DMS79 treated with DMSO at 0.1 percent for 48 hours (cell line): ENCODE measurements at regions not wholly inside any gene's neighbourhood (a gene's known extent, or its start where the extent isn't known, plus 50 kb on each side); places are given as distances from the start of the nearest gene placed in this dataset.

Experiments
- DNase-seq: peaks from one replicate; lab custom pipeline; 2025; lab: John Stamatoyannopoulos, UW

DNA sequence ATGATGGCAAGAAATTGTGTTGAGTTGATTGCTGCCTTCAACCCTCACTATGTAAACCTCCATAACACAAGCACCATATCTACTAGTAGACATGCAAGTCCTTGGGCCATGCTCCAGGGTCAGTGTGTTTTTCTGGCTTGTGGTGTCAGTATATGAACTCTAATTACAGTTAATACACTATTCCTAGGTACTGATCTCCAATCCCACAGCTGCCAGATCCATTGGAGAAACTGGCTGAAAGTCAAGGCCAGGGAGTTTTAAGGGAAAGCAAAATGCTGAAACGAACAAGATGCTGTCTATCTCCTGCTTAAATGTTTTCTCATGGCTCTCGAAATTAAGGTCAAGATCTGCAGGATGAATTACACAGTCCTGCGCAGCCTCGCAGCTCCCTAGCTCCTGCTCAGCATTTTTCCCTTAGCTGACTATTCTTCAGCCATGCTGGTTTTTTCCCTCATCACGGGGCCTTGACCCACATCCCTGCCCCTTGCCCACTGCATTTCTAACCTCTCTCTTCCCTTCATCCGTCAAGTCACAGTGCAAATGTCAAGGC is 425.0 kb upstream of the ADAMTS9 start:
- no peak for DNase-seq

DNA sequence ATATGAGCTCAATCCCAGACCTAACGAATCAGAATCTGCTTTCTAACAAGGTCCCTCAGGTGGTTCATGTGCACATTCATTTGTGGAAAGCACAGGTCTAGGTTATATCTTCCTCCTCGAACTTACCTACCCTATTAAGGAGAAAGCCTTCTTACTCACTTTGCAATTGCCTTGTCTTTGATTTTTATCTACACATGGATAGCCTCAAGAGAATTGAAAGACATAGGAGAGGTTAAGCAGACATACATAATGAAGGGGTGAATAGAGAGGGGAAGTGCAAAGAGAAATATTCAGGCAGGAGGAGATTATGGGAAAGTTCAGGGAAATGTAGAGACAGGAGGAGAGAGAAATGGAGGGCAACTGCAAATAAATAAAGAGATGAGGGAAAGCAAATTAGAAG is 422.9 kb upstream of the ADAMTS9 start:
- DNase-seq, result no peak

DNA sequence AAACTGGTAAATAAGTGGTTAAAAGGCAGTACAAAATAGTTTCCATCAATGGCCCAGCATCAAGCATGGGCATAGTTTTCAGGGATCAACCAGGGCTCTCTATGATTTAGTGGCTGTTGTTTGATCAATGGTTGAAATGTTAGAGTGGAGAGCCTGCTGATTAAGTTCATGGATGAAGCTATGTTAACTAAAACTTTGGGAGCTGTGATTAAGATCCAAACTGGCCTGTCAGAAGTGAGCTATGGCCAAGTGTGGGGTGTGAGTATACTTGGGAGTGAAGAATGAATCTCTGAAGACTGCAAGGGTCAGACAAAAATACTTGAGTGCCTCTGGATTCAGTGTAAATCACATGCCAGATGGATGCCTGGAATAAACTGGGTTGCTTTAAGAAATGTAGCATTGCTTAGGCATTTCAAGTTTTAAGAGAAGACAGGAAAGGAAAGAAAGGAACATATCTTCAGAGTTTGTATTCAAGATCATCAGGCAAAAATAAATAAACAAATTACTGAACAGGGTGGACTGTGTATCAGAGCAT is 422.2 kb upstream of the ADAMTS9 start:
- no peak for DNase-seq

GRCh38 chr3:65107174-65107573 is 419.4 kb upstream of the ADAMTS9 start:
- DNase-seq, result no peak

GRCh38 chr3:65101450-65101849 is 413.6 kb upstream of the ADAMTS9 start:
- DNase-seq, result no peak

GRCh38 chr3:65098400-65098799 is 410.6 kb upstream of the ADAMTS9 start:
- no peak for DNase-seq

GRCh38 chr3:65096110-65096745 is 408.4 kb upstream of the ADAMTS9 start:
- DNase-seq, result no peak

DNA sequence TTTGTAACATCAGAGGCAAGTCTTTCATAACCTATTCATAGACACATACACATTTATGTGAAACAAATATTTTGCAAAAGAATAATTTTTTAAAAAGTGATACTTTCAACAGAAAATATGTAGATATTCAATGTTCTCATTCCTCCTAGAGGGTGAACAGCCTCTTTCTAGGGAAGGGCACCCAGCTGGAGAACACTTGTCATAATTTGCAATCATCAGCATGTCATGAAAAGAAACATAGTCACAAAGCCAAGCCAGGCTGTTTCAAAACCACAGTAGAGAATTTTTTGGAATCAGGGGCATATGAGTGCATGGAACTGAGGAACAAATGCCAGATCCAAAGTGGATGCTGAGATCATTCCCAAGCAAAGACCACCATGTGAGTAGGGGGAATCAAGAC is 406.9 kb upstream of the ADAMTS9 start:
- no peak for DNase-seq

- DNase-seq, result no peak
Observed at GRCh38 chr3:65093641-65094040, 405.8 kb upstream of the ADAMTS9 start.

GRCh38 chr3:65091565-65091964 is 403.8 kb upstream of the ADAMTS9 start:
- no peak for DNase-seq

- no peak for DNase-seq
Observed at GRCh38 chr3:65083240-65083639, 395.4 kb upstream of the ADAMTS9 start.

DNA sequence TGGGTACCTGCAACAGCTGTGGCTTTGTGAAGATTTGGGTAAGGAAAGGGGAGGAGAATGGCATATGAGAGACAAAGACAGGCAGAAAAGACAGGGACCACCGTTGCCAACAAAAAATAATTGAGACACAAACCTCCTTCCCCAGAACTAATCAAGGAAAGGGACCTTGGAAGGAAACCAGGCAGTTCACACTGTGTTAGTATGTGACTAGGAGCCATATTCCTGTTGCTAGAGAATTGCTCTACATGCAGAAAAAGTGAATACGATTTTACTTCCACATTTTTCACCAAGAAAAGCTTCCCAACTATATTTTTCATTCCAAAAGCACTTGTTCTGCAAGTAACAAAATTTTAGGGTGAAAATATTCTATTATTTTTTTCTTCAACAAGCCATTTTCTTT is 393.7 kb upstream of the ADAMTS9 start:
- no peak for DNase-seq

DNA sequence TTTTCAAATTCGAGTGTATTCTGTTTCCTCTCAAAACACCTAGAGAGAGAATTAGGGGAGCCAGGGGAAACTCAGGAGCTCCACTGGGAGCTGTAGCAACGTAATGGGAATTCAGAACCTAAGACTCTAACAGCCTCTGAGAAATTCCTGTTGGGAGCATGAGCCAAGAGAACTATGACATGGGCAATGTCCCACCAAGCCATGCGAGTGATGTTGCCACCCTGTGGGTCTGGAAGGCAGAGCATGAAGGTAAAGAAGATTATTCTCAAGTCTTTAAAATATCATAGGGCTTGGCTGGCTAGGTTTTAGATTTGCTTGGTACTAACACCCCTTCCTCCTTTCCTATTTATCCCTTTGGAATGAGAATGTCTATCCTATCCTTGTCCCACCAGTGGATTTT is 392.6 kb upstream of the ADAMTS9 start:
- DNase-seq, result no peak

DNA sequence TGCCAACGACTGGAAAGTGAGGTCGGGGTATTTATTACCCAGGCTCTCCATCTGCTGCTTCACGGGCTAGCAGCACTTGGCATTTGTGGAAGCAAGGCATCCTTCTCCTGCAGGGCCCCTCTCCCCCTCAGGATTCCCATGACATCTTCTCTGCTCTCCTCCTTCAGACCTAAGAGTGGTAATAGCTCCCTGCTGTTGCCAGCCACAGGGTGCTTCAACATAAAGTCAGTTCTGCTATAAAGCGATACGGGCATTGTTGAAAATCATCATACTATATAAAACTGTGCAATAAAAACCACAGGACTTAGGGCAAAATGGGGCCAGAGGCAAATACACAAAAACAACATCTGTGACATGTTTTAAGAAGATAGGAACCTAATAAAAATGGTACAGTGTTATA is 391.8 kb upstream of the ADAMTS9 start:
- DNase-seq, result no peak

- no peak for DNase-seq
Observed at GRCh38 chr3:65078748-65079147, 390.9 kb upstream of the ADAMTS9 start.

DNA sequence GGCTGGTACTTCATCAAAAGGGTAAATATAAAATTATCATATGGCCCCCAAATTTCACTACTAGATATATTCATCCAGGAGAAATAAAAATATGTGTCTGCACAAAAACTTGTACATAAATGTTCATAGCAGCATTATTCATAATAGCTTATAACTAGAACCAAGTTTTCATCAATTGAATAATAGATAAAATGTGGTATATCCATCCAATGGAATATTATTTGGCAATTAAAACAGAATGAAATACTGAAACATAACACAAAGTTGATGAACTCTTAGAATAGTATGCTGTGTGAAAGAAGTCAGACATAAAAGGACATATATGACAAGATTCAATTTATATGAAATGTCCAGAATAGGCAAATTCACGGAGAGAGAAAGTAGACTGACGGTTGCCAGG is 389.3 kb upstream of the ADAMTS9 start:
- DNase-seq, result no peak

GRCh38 chr3:65070968-65071367 is 383.2 kb upstream of the ADAMTS9 start:
- DNase-seq, result no peak

DNA sequence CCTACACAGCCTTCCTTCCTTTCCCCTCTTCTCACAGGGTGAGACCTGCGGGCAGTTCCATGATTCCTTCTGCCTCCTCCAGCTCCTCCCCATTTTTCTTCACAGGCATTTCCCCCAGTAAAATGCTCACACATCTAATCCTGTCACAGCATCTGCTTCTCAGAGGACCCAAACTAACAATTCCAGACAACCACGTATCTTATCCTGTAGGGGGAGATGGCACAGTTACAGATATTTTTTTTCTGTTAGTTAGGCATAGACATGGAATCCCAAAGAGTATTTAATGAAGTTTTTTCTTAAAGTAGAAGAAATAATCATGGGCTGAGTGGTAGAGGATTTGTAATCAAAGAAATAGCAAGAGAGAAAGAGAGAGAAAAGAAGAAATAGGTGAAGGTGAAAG is 373.1 kb upstream of the ADAMTS9 start:
- no peak for DNase-seq

DNA sequence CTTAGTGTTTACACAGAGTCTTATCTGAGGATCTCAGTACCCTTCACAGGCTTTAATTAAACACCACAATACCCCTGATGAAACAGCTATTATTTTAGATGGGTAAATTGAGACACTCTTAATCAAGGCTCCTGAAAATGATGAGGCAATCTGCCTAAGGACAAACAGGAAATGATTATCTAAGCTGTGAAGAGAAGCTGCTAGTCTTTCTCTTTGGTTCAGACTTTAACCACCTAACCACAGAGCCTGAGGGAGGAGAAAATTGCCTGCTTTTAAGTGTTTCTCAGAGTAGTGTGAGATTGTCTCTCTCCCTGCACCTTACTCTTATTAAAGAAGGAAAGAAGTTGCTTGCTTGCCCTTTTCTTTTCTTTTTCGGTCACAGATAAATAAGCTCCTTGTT is 364.3 kb upstream of the ADAMTS9 start:
- no peak for DNase-seq

GRCh38 chr3:65048151-65048550 is 360.4 kb upstream of the ADAMTS9 start:
- no peak for DNase-seq

DNA sequence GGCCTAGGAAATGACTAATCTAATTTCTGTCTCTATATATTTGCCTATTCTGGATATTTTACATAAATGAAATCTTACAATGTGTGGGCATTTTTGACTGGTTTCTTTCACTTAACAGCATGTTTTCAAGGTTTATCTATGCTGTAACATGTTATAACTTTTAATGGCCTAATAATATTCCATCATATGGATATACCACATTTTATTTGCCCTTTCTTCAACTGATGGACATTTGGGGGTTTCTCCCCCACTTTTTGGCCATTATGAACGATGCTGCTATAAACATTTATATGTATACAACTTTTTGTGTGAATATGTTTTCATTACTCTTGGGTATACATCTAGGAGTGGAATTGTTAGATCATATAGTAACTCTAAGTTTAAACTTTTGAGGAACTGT is 357.3 kb upstream of the ADAMTS9 start:
- DNase-seq, result no peak

DNA sequence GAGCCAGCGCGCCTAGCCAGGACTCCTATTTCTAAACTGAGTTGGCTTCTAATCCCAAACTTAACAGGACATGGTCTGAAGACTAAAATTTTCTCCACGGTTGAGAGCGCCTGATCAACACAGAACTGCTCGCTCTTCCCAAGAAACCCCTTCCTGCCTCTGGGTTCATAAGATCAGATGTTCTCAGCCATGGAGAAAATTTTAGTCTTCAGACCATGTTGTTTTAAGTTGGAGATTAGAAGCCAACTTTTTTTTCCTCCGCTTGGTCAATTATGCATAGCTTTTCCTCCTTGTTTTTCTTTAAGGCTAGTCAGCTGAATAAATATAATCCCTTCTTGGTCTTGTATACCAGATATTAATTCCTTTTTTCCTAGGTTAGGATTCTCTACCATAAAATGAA is 356.6 kb upstream of the ADAMTS9 start:
- DNase-seq, result no peak

DNA sequence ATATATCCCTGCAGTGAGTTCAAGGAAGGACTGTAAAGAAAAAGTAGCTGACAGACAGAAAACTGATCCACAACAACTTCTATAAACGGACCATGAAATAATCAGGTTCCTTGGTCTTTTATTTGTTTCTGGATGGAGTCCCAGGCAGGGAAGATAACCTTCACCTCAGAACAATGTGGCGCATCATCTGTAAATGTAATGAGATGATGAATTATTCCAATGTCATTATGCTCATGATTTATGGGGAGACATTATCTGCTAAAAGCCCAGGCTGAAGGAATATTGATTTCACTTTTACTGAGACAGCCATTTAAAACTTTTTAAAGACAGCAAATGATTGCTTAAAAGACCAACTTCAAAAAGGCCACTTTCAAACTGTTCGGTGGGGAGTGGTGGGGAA is 354.9 kb upstream of the ADAMTS9 start:
- no peak for DNase-seq

- DNase-seq, result no peak
Observed at GRCh38 chr3:65039754-65040210, 352.0 kb upstream of the ADAMTS9 start.
